GM18861 (cell line): ENCODE measurements at regions not wholly inside any gene's neighbourhood (a gene's known extent, or its start where the extent isn't known, plus 50 kb on each side); places are given as distances from the start of the nearest gene placed in this dataset.
"Not testable (repeated sequence)": the region's sequence is repeated elsewhere in the genome, so short reads cannot be mapped to it uniquely, and the experiment has no call there.

Experiments
- ATAC-seq: cut with Tn5 transposase; IDR thresholded peaks from one replicate; pipeline ENCODE4 v1.9.1; 2021; ENCODE audit not compliant: unreplicated experiment

DNA sequence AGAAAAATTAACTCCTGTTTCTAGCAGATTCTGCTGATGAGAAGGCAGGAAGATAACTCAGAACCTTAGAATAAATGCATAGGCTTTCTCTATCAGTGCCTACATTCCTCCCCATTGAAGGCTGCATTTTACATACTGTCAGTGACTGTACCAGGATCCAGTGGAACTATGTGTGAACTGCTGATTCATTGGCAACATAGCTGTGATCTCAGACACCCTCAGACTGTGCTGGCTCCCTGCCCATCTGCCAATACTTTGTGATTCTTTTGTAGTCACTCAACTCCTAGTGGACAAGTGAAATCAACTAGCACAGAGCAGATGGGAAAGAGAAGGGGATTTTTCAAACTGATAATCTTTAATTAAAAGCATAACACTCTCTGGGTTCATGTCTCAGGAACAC, 375.8 kb downstream of the MDFIC start:
- no peak for ATAC-seq

DNA sequence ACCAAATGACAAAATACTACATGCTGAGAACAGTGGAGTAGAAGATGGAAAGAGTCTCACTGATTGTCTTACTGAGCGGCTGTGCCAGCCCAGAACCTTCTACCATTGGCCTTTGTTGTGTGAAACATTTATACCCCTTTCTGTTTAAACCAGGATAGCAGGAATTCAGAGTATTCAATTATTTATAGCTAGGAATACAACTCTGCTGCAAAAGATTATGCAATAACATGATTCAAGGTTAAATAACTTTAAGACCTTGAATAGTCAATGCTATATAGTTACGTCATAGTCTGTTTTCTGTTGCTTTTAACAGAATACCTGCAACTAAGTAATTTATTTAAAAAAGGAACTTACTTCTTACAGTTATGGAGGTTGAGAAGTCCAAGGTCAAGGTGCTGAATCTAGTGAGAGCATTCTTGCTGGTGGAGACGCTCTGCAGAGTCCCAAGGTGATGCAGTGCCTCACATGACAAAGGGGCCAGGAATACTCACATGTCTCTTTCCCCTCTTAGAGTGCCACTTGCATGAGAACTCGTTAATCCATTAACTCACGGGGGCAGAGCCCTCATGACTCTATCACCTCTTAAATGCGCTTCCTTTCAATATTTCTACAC, 371.8 kb downstream of the MDFIC start:
- ATAC-seq, result no peak

DNA sequence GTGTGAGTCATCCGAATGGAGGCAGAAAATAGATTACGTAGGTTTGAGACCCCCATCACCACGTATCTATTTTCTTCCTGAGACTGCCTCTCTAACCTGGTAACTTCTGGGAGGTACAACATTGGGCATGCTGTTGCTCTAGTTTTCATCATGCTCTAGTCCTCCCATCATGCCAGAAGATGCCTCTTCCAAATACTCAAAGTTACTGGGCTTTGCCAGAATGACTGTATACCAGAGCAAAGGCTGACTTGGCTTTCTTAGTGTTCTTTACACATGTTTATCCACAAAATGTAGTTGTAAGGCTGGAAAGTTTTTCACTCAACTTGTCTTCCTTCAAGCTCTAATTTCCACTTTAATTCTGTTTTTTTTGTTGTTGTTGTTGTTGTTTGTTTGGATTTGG, 370.5 kb downstream of the MDFIC start:
- ATAC-seq, result no peak

DNA sequence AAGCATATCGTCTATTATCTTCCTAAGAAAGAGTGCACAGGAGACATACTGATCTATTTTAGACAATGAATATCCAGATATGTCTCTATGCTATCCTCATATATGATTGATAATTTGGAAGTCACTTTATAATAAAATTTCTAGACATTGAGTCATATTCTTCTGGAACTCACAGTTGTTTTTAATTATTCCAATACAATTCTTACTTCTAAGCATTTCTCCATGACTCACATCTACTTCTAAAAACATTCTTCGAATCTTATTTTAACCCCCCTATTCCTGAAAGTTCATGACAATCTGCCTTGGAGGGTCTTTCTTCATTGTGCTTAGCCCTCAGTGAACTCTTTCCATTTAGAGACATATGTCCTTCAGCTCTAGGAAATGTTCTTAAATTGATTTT, 368.1 kb downstream of the MDFIC start:
- no peak for ATAC-seq

DNA sequence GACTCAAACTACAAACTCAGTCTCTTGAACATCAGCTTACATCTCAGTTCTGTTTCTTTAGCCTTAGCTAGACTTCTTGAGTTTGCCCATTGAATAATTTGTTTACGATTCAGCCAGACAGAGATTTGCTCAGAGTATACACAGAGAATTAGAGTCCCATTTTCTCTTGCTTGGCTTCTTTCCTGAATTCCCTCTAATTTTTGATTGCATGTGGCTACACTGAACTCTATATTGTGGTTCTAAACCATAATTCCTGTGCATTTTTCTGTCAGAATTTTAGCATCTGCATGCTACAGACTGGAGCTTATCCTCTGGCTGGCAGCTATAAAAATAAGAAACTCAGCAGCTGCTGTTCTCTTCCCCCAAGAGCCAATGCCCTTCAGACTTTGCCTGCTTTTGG, 354.9 kb downstream of the MDFIC start:
- no peak for ATAC-seq

DNA sequence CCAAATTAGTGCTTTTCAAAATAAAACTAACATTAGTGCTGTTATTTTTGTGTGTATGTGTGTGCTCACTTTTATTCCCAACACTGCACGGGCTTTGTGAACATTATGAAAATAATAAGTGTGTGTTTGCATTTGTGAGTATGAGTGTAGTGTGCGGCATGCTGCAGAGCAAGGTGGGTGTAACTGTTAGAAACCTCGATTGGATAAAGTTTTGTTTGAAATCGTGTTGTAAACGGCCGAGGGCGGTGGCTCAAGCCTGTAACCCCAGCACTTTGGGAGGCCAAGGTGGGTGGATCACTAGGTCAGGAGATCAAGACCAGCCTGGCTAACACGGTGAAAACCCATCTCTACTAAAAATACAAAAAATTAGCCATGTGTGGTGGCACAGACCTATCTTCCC, 352.0 kb downstream of the MDFIC start:
- ATAC-seq, result not testable (repeated sequence)

DNA sequence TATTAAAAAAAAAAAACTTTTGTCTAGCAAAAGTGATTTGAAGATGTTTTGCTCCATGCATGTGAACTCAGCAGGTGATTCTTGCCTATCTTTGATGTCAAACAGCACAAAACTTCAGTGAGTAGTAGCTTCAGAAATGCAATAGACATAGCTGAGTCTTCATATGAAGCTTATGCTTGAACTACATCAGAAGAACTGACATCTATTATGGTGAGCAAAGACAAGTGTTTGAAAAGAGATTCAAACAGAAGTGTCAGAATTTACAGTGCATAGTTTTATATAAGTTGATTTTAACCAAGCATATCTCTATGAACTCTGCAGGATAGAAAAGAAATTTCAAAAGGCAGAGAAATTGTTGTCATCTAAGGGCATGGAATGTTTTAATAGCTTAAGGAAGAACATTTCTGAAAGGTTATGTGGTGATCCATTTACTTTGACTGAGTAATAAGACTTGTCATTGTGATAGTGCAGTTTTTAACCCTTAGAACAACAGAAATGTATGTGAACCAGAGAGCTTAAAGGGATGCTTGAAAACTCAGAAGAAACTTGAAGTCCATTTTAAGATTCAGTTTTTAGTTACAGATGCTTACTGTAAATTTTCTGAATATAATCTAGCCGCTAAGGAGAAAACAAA, 351.4 kb downstream of the MDFIC start:
- no peak for ATAC-seq

DNA sequence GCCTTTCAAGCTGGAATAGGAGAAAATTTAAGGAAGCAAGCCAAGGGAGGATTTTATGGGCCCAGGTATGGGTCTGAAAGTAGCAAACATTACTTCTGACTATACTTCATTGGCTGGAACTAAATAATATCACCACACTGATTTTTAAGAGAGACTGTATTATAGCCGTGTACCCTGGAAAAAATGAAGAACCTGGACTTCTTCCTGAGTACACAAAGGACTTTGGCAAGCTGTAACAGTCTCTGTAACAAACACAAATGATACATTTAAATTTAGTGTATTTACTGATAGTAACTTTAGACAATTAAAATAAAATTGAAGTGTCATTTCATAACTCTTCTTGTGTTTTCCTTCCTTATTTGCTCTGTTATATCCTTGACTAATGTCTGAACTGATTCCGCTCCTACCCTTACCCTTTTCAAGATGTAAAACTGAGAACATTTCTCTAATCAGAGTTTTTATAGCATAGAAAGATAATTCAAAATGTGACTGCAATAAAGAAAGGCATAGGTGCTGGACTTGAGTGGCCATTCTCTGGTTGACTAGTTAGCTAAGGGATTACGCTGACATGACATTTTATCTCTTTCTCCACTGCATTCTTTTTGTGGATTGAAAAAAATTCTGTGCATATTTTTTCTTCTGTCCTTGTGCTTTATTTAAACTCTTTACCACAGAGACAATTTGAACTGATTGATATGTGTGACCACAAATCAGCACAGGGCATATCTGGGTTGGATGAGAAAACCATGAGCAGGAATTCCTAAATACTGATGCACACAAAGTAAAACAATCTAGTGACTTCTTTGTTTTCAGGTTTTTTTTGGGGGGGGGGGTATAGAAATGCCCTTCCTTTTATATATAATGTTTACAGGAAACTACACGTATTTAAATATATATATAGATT, 349.7 kb downstream of the MDFIC start:
- ATAC-seq, result no peak

DNA sequence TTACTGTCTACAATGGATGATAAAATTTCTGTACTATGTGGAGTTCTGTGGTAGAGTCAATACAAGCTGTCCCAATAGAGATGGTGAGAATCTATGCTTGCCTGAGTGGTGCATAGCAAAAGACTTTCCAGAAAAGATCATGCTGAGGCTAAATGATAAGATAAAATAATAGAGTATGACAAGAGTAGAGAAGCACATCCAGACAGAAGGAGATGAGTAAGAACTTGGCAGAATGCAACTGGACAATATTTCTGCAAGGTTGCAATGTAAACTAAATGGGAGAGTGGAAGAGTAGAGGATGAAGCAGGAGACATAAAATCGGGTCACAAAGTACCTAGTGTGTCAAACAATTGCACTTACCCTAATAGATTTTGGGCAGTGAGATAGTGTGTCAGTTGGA, 347.6 kb downstream of the MDFIC start:
- no peak for ATAC-seq

DNA sequence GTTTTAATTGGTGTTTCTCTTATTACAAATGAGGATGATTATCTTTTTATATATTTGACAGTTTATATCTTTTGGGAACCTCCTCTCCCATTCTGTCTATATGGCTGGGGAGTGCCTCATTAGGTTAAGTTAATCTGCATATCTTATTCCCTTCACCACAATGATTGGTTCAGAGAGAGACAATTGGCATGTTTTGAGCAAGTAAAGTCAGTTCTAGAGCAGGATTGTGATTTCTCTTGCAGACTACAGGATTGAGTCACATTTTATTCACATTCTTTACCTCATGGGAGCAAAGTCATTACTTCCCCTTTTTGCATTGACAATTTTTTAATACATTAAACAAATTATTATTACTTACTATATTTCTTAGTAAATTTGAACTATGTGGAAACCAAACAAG, 345.6 kb downstream of the MDFIC start:
- ATAC-seq, result peak; percentile 62

DNA sequence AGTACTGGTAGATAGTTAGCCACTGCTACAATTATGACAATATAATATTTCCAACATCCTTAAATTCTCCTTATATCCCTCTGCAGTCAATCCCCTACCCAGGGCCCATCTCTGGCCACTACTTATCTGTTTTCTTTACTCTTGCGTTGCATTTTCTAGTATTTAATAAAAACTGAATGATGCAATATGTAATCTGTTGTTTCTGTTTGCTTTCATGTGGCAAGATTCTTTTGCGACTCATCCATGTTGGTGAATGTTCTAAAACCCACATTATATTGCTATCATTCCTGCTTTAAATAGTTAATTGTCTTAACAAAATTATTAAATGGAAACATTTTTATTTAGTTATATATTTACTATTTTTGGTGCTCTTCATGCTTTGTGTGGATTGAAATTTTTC, 338.5 kb downstream of the MDFIC start:
- ATAC-seq, result no peak

DNA sequence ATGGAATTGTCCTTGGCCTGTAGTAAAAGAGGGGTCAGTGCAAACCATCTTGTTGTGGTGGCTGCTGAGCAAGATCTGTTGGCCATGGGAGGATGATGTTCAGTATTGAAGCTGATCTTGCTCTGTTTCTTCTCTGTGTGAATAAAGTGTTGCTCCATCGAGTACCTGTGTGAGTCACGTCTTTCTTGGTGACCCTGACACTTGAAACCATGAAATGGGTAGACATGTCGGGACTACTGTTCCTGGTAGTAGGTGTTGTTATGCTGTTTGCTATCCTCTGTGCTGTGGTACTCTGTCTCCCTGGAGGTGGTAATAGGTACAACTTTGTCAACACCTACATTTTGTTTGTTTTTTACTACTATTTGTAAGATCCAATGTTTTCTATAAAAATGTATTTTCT, 330.6 kb downstream of the MDFIC start:
- ATAC-seq, result no peak

DNA sequence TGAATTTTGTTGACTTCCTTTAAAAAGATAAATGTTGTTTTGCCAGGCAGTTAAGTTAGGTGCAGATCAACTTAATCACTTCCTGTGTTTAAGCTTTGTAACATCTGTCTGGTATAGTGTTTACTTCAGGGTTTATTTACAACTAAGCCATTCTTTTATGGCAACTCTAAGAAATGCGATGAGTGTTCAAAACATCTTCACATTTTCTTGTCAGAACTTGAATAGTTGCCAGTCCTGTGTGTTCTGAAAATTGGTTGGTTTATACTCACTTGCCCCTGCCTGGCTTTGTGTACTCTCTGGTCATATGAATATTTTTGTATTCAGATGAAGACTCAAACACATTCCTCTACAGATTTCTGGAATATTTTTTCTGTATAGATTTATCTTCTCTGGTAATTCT, 327.2 kb downstream of the MDFIC start:
- no peak for ATAC-seq

DNA sequence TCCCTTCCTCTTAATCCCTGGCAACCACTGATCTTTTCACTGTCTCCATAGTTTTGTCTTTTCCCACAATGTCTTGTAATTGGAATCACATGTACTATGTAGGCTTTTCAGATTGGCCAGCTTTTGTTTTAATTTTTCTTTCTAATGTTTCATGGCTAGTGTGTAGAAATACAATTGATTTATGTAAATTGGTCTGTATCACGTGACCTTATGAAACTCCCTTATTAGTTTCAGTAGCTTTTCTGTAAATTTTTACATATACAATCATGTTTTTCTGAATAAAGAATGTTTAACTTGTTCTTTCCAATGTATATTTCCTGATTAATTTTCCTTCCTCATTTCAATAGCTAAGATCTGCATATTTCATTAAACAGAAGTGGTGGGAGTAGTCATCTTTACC, 319.3 kb downstream of the MDFIC start:
- ATAC-seq, result no peak

DNA sequence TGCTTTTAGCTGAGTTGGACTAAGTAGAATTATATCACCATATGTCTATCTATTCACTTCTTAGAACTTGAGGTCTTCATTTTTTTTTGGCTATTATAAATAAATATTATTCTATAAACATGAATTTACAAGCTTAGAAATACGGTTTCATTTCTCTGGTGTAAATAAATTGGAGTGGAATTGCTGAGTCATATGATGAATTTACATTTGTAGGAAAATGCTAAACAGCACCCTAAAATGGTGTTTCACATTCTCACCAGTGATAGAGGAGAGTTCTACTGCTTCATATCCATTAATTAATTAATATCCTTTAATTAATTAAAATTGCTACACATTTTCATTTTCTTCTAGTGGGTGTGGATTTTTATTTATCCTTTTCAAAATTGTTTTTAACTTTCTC, 318.3 kb downstream of the MDFIC start:
- ATAC-seq, result no peak

DNA sequence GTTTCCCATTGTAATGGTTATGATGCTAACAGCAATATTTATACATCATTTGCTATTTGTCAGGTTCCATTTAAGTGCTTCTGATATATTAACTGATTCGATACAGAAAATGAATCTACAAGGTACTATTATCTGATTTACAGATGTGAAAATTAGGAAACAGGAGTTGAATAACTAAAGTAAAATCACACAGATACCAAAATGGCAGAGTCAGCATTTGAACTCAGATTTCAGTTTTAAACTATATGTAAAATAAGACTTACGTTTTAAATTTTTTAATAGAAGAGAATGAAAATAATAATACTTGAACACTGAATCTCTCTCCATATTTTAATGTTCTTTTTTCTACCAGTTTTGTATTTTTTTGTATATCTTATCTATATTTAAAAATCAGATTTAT, 313.2 kb downstream of the MDFIC start:
- ATAC-seq, result no peak

DNA sequence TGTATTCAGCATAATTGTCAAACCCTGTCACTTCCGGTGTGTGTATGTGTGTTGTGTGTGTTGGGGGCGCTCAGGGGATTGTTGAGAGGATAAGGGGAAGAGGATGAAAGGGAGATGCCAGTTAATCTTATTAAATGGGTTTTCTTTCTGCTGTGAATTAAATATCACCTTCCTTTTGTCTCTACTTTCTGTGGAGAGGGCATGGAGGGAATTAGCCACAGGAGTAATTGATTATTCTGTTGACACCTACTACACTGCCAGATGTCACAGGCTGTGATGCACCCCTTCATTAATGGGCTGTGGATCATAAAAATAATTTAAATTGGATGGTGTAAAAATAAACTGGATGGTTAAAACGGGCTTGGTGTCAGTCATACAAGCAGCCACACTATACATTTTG, 311.9 kb downstream of the MDFIC start:
- no peak for ATAC-seq

DNA sequence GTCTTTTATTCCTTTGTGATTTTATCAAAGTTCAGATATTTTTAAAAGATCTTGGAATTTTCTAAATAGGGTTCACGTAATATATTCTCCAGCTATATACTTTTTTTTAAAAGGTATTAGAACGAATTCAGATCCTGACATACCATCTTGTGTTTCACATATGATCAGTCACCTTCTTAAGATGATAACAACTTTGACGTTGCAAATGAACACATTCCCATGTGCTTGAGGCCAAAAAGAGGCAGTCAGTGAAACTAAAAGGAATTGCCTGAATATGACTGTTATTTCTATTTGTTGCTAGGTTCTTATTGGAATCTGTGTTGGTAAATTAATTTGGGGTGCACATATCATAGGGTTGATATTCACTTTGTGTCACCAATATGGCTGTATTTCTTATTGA, 310.1 kb downstream of the MDFIC start:
- no peak for ATAC-seq

DNA sequence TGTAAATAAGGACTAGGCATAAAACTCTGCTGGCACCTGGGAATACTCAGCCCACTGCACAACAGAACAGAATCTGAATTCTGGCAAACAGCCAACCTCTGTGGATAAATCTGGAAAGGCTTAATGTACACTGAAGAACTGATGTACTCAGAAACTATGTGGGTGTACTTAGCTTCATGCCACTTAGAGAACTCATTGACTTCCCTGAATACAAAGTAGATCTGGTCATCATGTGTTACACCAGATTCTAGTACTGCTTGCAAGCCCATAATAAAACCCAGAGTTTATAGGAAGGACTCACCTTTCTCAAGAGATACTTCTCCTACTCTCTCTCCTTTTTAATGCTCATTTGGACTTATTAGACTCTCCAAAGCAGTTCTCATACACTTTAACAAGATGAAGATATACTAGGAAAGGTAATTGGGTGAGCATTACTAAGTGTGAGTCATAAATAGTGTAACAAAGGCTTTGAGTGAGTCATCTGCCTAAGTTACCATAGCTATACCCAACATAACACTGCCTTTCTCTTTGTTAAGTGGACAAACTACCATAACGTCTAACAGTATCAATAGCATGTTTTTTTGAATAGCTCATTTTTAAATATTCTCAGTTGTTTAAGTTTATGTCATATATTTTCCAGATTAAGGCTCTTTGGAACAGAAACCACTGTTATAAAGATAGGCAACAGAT, 309.1 kb downstream of the MDFIC start:
- peak; percentile 85 for ATAC-seq

DNA sequence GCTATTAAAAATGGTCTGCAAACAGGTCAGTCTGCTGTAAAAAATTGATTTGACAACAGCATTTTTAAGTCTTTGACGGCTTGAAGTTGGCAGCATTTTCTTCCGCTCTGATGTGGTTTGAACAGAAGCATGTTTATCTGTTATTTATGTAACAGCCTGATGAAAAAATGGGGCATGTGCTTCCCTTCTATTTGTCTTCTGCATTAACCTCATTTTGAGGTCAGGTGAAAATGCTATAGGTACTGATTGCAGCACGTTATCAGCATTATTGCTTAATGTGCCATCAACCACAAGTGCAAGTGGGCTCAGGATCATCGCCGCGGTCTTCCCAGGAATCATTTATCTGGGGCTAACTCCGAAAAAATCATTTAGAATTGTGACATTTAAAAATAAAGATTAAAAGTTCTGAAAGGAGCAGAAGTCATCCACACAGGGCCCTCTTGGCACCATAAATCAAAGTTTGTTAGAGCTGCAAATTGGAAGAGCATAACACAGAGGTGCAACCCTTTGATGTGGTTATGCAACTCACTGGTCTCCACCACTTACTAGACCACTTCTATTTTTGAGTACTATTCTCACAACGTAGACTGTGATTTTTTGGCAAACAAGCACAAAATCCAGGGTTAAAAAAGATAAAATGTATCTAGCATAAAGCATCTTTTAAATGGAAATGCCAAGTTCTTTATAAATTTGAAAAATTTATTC, 307.7 kb downstream of the MDFIC start:
- ATAC-seq, result no peak
